Upper lobe of right lung (tissue), 1 donor: ENCODE measurements at regions not wholly inside any gene's neighbourhood (a gene's known extent, or its start where the extent isn't known, plus 50 kb on each side); places are given as distances from the start of the nearest gene placed in this dataset.

Experiments used
- ATAC-seq: fragments of 200-7000 bp; cut with Tn5 transposase; one replicate; pipeline ENCODE4 v1.9.1; 2020; ENCODE audit warnings: mild to moderate bottlenecking, moderate library complexity
- DNase-seq: peaks from one replicate; pipeline ENCODE4 v3.0.0-alpha.2; 2020
- H3K27ac ChIP-seq: fragments of 200-600 bp; one replicate; pipeline ENCODE4 v1.8.0; 2022
- H3K27me3 ChIP-seq: fragments of 200-600 bp; one replicate; pipeline ENCODE4 v1.8.0; 2022; ENCODE audit warnings: mild to moderate bottlenecking
- H3K36me3 ChIP-seq: fragments of 200-600 bp; one replicate; pipeline ENCODE4 v1.8.0; 2022
- H3K4me1 ChIP-seq: fragments of 200-600 bp; one replicate; pipeline ENCODE4 v1.8.0; 2022
- H3K4me3 ChIP-seq: fragments of 200-600 bp; one replicate; pipeline ENCODE4 v1.8.0; 2022; ENCODE audit warnings: mild to moderate bottlenecking
- H3K9me3 ChIP-seq: fragments of 200-600 bp; one replicate; pipeline ENCODE4 v1.8.0; 2022
- CTCF ChIP-seq: fragments of 200-600 bp; IDR thresholded peaks from one replicate; pipeline ENCODE4 v1.8.0; 2022; ENCODE audit warnings: antibody characterized with exemption
- intact Hi-C: fragments of 100-400 bp; cut with DNase I; formaldehyde crosslinking; loops from one replicate; pipeline ENCODE4 v1.11.0; 2022
- donor health status: DM: no; HTN: yes; CAD: no; lungs with severe emphysema.

- intact Hi-C loops, result no loop called here
These were observed 402.5 kb upstream of the ETAA1 start for GRCh38 chr2:66994654-66995053.

GRCh38 chr2:66995636-66996035 lies 401.5 kb upstream of the ETAA1 start:
- intact Hi-C loops, result no loop called here

More at GRCh38 chr2:66994654-66995053, 402.5 kb upstream of the ETAA1 start:
- no peak overlapping the region for H3K27ac ChIP-seq
- no peak for TF ChIP-seq CTCF
- no peaks in the 10 kb centered on the region for H3K4me1 ChIP-seq
- no peak for ATAC-seq
- H3K9me3 ChIP-seq, result no peaks in the 10 kb centered on the region
- DNase-seq, result no peak
- no peaks in the 10 kb centered on the region for H3K36me3 ChIP-seq
- no peaks in the 10 kb centered on the region for H3K27me3 ChIP-seq
- no peak overlapping the region for H3K4me3 ChIP-seq

GRCh38 chr2:67002618-67003371 lies 394.3 kb upstream of the ETAA1 start:
- H3K36me3 ChIP-seq, result no peaks in the 10 kb centered on the region
- intact Hi-C loops, result no loop called here
- peaks cover 3% of the 10 kb centered on the region for H3K4me1 ChIP-seq
- H3K27ac ChIP-seq, result no peak overlapping the region
- DNase-seq (no peak), ATAC-seq (no peak)
- H3K27me3 ChIP-seq, result no peaks in the 10 kb centered on the region
- H3K9me3 ChIP-seq, result no peaks in the 10 kb centered on the region
- no peak for TF ChIP-seq CTCF
- no peak overlapping the region for H3K4me3 ChIP-seq

More at GRCh38 chr2:66995636-66996035, 401.5 kb upstream of the ETAA1 start:
- ATAC-seq (no peak), DNase-seq (no peak)
- no peaks in the 10 kb centered on the region for H3K9me3 ChIP-seq
- no peaks in the 10 kb centered on the region for H3K36me3 ChIP-seq
- H3K27me3 ChIP-seq, result no peaks in the 10 kb centered on the region
- H3K4me3 ChIP-seq, result no peak overlapping the region
- no peak for TF ChIP-seq CTCF
- H3K4me1 ChIP-seq, result no peaks in the 10 kb centered on the region
- H3K27ac ChIP-seq, result no peak overlapping the region

GRCh38 chr2:67006373-67006960 lies 390.7 kb upstream of the ETAA1 start:
- no peak for TF ChIP-seq CTCF
- DNase-seq (no peak), ATAC-seq (no peak)
- Histone ChIP-seq H3K4me1 (peaks cover 3% of the 10 kb centered on the region), H3K4me3 (no peak overlapping the region), H3K27ac (no peak overlapping the region), H3K36me3 (no peaks in the 10 kb centered on the region), H3K27me3 (no peaks in the 10 kb centered on the region), H3K9me3 (no peaks in the 10 kb centered on the region)
- intact Hi-C loops, result no loop called here

GRCh38 chr2:67008155-67008554 lies 389.0 kb upstream of the ETAA1 start:
- TF ChIP-seq CTCF, result no peak
- ATAC-seq (no peak), DNase-seq (no peak)
- no peaks in the 10 kb centered on the region for H3K9me3 ChIP-seq
- intact Hi-C loops, result no loop called here
- H3K27me3 ChIP-seq, result no peaks in the 10 kb centered on the region
- no peaks in the 10 kb centered on the region for H3K36me3 ChIP-seq
- no peak overlapping the region for H3K27ac ChIP-seq
- H3K4me1 ChIP-seq, result peaks cover 3% of the 10 kb centered on the region
- no peak overlapping the region for H3K4me3 ChIP-seq
